ENCODE measurements at regions not wholly inside any gene's neighbourhood (a gene's known extent, or its start where the extent isn't known, plus 50 kb on each side); places are given as distances from the start of the nearest gene placed in this dataset.

DNA sequence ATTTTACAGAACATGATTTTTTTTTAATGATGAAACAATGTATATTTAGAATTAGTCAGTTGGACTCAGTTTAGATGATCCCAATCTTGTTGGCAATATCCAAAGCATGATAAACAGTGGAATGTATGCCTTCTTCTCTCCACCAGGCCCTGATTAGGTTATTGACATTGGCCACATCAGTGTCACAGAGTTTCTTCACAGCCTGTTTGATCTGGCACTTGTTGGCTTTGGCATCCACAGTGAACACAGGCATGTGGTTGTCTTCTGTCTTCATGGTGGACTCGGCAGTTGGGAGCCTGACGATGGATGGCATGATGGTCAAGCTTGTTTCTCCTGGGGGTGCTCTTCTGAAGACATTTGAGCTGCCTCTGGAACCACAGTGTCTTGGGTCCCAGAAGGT, 317.5 kb downstream of the PMP22 start:
- TF ChIP-seq, protein P1, sequence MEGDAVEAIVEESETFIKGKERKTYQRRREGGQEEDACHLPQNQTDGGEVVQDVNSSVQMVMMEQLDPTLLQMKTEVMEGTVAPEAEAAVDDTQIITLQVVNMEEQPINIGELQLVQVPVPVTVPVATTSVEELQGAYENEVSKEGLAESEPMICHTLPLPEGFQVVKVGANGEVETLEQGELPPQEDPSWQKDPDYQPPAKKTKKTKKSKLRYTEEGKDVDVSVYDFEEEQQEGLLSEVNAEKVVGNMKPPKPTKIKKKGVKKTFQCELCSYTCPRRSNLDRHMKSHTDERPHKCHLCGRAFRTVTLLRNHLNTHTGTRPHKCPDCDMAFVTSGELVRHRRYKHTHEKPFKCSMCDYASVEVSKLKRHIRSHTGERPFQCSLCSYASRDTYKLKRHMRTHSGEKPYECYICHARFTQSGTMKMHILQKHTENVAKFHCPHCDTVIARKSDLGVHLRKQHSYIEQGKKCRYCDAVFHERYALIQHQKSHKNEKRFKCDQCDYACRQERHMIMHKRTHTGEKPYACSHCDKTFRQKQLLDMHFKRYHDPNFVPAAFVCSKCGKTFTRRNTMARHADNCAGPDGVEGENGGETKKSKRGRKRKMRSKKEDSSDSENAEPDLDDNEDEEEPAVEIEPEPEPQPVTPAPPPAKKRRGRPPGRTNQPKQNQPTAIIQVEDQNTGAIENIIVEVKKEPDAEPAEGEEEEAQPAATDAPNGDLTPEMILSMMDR (IDR thresholded peaks at IDR 0.05; ENCODE audit: low read depth, low read length) = no peak
- TF ChIP-seq POLR2A (IDR thresholded peaks at IDR 0.05; ENCODE audit: extremely low read depth, insufficient read length) = no peak
- TF ChIP-seq MYC (IDR thresholded peaks at IDR 0.05; ENCODE audit: low read depth, low read length) = no peak

Measured in NB4 (cell line).